Activated naive CD8-positive, alpha-beta T cell treated with anti-CD3 and anti-CD28 coated beads, Interleukin-2, amount 50 U/mL, for 24 hours (primary cell): ENCODE measurements at regions not wholly inside any gene's neighbourhood (a gene's known extent, or its start where the extent isn't known, plus 50 kb on each side); places are given as distances from the start of the nearest gene placed in this dataset.

Experiments used
- ATAC-seq: fragments of 150-1000 bp; cut with Tn5 transposase; one replicate; pipeline ENCODE4 v1.10.0; 2021
- DNase-seq: peaks from one replicate; pipeline ENCODE4 v3.0.0; 2021
- H3K27ac Mint-ChIP-seq: one replicate; pipeline ENCODE4 v1.8.0; 2021; ENCODE audit warnings: mild to moderate bottlenecking, mixed read lengths
- H3K27me3 Mint-ChIP-seq: one replicate; pipeline ENCODE4 v1.8.0; 2021; ENCODE audit warnings: mixed read lengths
- H3K36me3 Mint-ChIP-seq: one replicate; pipeline ENCODE4 v1.8.0; 2021; ENCODE audit warnings: low read depth, mixed read lengths
- H3K4me1 Mint-ChIP-seq: one replicate; pipeline ENCODE4 v1.8.0; 2021; ENCODE audit warnings: mixed read lengths
- H3K4me3 Mint-ChIP-seq: one replicate; pipeline ENCODE4 v1.8.0; 2021; ENCODE audit warnings: mild to moderate bottlenecking, moderate library complexity, mixed read lengths
- H3K9me3 Mint-ChIP-seq: one replicate; pipeline ENCODE4 v1.8.0; 2021; ENCODE audit warnings: mixed read lengths

- Mint-ChIP-seq H3K36me3 (no peaks in the 10 kb centered on the region), H3K4me1 (no peaks in the 10 kb centered on the region), H3K27ac (no peak overlapping the region), H3K27me3 (no peaks in the 10 kb centered on the region), H3K9me3 (no peaks in the 10 kb centered on the region), H3K4me3 (no peak overlapping the region)
- DNase-seq (peak; percentile 46), ATAC-seq (no peak)
Observed at GRCh38 chr1:209248649-209249279, 334.8 kb upstream of the CAMK1G start.

- Mint-ChIP-seq H3K36me3 (no peaks in the 10 kb centered on the region), H3K4me3 (no peak overlapping the region), H3K9me3 (peaks cover 3% of the 10 kb centered on the region), H3K4me1 (no peaks in the 10 kb centered on the region), H3K27me3 (no peaks in the 10 kb centered on the region), H3K27ac (no peak overlapping the region)
- ATAC-seq (no peak), DNase-seq (no peak)
Observed at GRCh38 chr1:209249280-209249670, 334.2 kb upstream of the CAMK1G start.

- Mint-ChIP-seq H3K27ac (no peak overlapping the region), H3K27me3 (no peaks in the 10 kb centered on the region), H3K4me3 (no peak overlapping the region), H3K36me3 (no peaks in the 10 kb centered on the region), H3K4me1 (no peaks in the 10 kb centered on the region), H3K9me3 (peaks cover 3% of the 10 kb centered on the region)
- ATAC-seq (no peak), DNase-seq (no peak)
Observed at GRCh38 chr1:209249785-209250440, 333.6 kb upstream of the CAMK1G start.

GRCh38 chr1:209250861-209251636 lies 332.5 kb upstream of the CAMK1G start:
- no peaks in the 10 kb centered on the region for H3K36me3 Mint-ChIP-seq
- H3K4me3 Mint-ChIP-seq, result no peak overlapping the region
- ATAC-seq (no peak), DNase-seq (no peak)
- H3K27ac Mint-ChIP-seq, result no peak overlapping the region
- H3K27me3 Mint-ChIP-seq, result no peaks in the 10 kb centered on the region
- H3K9me3 Mint-ChIP-seq, result peaks cover 8% of the 10 kb centered on the region
- H3K4me1 Mint-ChIP-seq, result no peaks in the 10 kb centered on the region

GRCh38 chr1:209256766-209257350 lies 326.7 kb upstream of the CAMK1G start:
- Mint-ChIP-seq H3K36me3 (no peaks in the 10 kb centered on the region), H3K4me1 (no peaks in the 10 kb centered on the region), H3K27ac (no peak overlapping the region), H3K4me3 (no peak overlapping the region), H3K9me3 (peaks cover 34% of the 10 kb centered on the region), H3K27me3 (no peaks in the 10 kb centered on the region)
- ATAC-seq (no peak), DNase-seq (no peak)

GRCh38 chr1:209257454-209257853 lies 326.1 kb upstream of the CAMK1G start:
- Mint-ChIP-seq H3K9me3 (peaks cover 34% of the 10 kb centered on the region), H3K36me3 (no peaks in the 10 kb centered on the region), H3K27ac (no peak overlapping the region), H3K27me3 (no peaks in the 10 kb centered on the region), H3K4me3 (no peak overlapping the region), H3K4me1 (no peaks in the 10 kb centered on the region)
- ATAC-seq (no peak), DNase-seq (no peak)

GRCh38 chr1:209260136-209260535 lies 323.4 kb upstream of the CAMK1G start:
- Mint-ChIP-seq H3K9me3 (peaks cover 31% of the 10 kb centered on the region), H3K27ac (no peak overlapping the region), H3K27me3 (no peaks in the 10 kb centered on the region), H3K4me3 (no peak overlapping the region), H3K36me3 (no peaks in the 10 kb centered on the region), H3K4me1 (no peaks in the 10 kb centered on the region)
- no peak for DNase-seq
- no peak for ATAC-seq

GRCh38 chr1:209262631-209263030 lies 320.9 kb upstream of the CAMK1G start:
- Mint-ChIP-seq H3K9me3 (peaks cover 14% of the 10 kb centered on the region), H3K36me3 (no peaks in the 10 kb centered on the region), H3K27me3 (no peaks in the 10 kb centered on the region), H3K27ac (no peak overlapping the region), H3K4me1 (no peaks in the 10 kb centered on the region), H3K4me3 (no peak overlapping the region)
- ATAC-seq, result no peak
- no peak for DNase-seq

GRCh38 chr1:209265301-209265700 lies 318.2 kb upstream of the CAMK1G start:
- Mint-ChIP-seq H3K9me3 (no peaks in the 10 kb centered on the region), H3K36me3 (no peaks in the 10 kb centered on the region), H3K27ac (no peak overlapping the region), H3K4me3 (no peak overlapping the region), H3K4me1 (no peaks in the 10 kb centered on the region), H3K27me3 (no peaks in the 10 kb centered on the region)
- ATAC-seq (no peak), DNase-seq (no peak)

- no peak for DNase-seq
- Mint-ChIP-seq H3K9me3 (no peaks in the 10 kb centered on the region), H3K27me3 (peaks cover 3% of the 10 kb centered on the region), H3K4me1 (no peaks in the 10 kb centered on the region), H3K27ac (no peak overlapping the region), H3K4me3 (no peak overlapping the region), H3K36me3 (no peaks in the 10 kb centered on the region)
- no peak for ATAC-seq
Observed at GRCh38 chr1:209266590-209267205, 316.8 kb upstream of the CAMK1G start.

- no peak overlapping the region for H3K27ac Mint-ChIP-seq
Observed at GRCh38 chr1:209267968-209268367, 315.5 kb upstream of the CAMK1G start.

GRCh38 chr1:209268479-209268878 lies 315.0 kb upstream of the CAMK1G start:
- no peaks in the 10 kb centered on the region for H3K4me1 Mint-ChIP-seq
- H3K4me3 Mint-ChIP-seq, result no peak overlapping the region
- H3K9me3 Mint-ChIP-seq, result no peaks in the 10 kb centered on the region
- ATAC-seq, result no peak
- H3K27me3 Mint-ChIP-seq, result peaks cover 3% of the 10 kb centered on the region
- DNase-seq, result no peak
- H3K27ac Mint-ChIP-seq, result no peak overlapping the region
- H3K36me3 Mint-ChIP-seq, result no peaks in the 10 kb centered on the region

More at GRCh38 chr1:209267968-209268367, 315.5 kb upstream of the CAMK1G start:
- Mint-ChIP-seq H3K27me3 (peaks cover 3% of the 10 kb centered on the region), H3K4me3 (no peak overlapping the region), H3K4me1 (no peaks in the 10 kb centered on the region), H3K36me3 (no peaks in the 10 kb centered on the region), H3K9me3 (no peaks in the 10 kb centered on the region)
- DNase-seq (no peak), ATAC-seq (no peak)

- Mint-ChIP-seq H3K4me3 (no peak overlapping the region), H3K4me1 (no peaks in the 10 kb centered on the region), H3K9me3 (no peaks in the 10 kb centered on the region), H3K36me3 (no peaks in the 10 kb centered on the region), H3K27me3 (peaks cover 9% of the 10 kb centered on the region), H3K27ac (no peak overlapping the region)
- DNase-seq (no peak), ATAC-seq (no peak)
Observed at GRCh38 chr1:209276321-209276720, 307.2 kb upstream of the CAMK1G start.

GRCh38 chr1:209277662-209278061 lies 305.9 kb upstream of the CAMK1G start:
- Mint-ChIP-seq H3K4me3 (no peak overlapping the region), H3K36me3 (no peaks in the 10 kb centered on the region), H3K4me1 (no peaks in the 10 kb centered on the region), H3K9me3 (no peaks in the 10 kb centered on the region), H3K27ac (no peak overlapping the region), H3K27me3 (peaks cover 9% of the 10 kb centered on the region)
- no peak for DNase-seq
- ATAC-seq, result no peak
